ENCODE measurements at regions not wholly inside any gene's neighbourhood (a gene's known extent, or its start where the extent isn't known, plus 50 kb on each side); places are given as distances from the start of the nearest gene placed in this dataset.

DNA sequence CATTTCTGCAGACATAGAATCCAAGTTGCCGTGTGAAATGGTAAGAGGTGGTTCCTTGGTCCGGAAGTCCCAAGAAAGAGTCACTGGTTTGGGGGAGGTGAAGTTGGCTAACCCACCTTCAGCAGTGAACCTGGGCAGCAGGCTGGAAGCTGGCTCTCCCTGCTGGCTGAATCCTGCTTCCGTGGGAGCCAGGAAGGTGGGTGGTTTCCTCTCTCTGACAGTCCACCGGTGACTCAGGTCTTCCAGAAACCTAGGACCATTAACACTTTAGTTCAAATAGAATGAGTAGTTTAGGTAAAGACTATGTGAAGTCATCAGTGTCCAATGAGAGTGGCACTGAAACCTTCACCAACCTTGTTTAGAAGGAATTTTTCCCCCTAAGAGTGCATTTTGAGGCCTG, 87.4 kb upstream of the CACNA2D3 start:
- no peaks in the 10 kb centered on the region for H3K79me2 ChIP-seq (ENCODE audit: control insufficient read depth, insufficient read depth, low read length)
- no peak for TF ChIP-seq EZH2 (IDR thresholded peaks at IDR 0.05; ENCODE audit: low read length)
- TF ChIP-seq, protein P1, sequence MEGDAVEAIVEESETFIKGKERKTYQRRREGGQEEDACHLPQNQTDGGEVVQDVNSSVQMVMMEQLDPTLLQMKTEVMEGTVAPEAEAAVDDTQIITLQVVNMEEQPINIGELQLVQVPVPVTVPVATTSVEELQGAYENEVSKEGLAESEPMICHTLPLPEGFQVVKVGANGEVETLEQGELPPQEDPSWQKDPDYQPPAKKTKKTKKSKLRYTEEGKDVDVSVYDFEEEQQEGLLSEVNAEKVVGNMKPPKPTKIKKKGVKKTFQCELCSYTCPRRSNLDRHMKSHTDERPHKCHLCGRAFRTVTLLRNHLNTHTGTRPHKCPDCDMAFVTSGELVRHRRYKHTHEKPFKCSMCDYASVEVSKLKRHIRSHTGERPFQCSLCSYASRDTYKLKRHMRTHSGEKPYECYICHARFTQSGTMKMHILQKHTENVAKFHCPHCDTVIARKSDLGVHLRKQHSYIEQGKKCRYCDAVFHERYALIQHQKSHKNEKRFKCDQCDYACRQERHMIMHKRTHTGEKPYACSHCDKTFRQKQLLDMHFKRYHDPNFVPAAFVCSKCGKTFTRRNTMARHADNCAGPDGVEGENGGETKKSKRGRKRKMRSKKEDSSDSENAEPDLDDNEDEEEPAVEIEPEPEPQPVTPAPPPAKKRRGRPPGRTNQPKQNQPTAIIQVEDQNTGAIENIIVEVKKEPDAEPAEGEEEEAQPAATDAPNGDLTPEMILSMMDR (optimal IDR thresholded peaks at IDR 0.05 in 1 of 3, IDR thresholded peaks at IDR 0.05 in 1 of 3, conservative IDR thresholded peaks at IDR 0.05 in 1 of 3; ENCODE audit: extremely low read depth in 1 of 3, insufficient read depth in 2 of 3, low read length in 3 of 3): no peak
- H3K4me1 ChIP-seq (ENCODE audit: control insufficient read depth, extremely low read depth, insufficient read depth, low read length): no peaks in the 10 kb centered on the region
- no peak for DNase-seq (ENCODE audit: low read depth, low spot score)
- H3K4me3 ChIP-seq (ENCODE audit: control insufficient read depth in 2 of 3, extremely low read depth in 1 of 3, insufficient read depth in 2 of 3, low read depth in 1 of 3, low read length in 3 of 3): no peak overlapping the region
- no peaks in the 10 kb centered on the region for H3K9me3 ChIP-seq (ENCODE audit: control insufficient read depth, low read depth, low read length)
- H3K27me3 ChIP-seq (ENCODE audit: control insufficient read depth, extremely low read depth, insufficient read depth, low read length): no peaks in the 10 kb centered on the region
- H3K36me3 ChIP-seq (ENCODE audit: control insufficient read depth in 2 of 2, extremely low read depth in 1 of 2, insufficient read depth in 2 of 2, low read length in 2 of 2): no peaks in the 10 kb centered on the region
- no peak overlapping the region for H3K4me2 ChIP-seq (ENCODE audit: control insufficient read depth, extremely low read depth, insufficient read depth, low read depth, low read length)
- dilution Hi-C loops (cut with MboI; ENCODE audit: extremely low pct_ligation_motif_present, low sequenced_read_pairs): no loop called here
- H3K9me1 ChIP-seq (ENCODE audit: control insufficient read depth, extremely low read depth, insufficient read depth, low read length): no peaks in the 10 kb centered on the region
- no peak overlapping the region for H3K27ac ChIP-seq (ENCODE audit: control insufficient read depth, insufficient read depth, low read length)
- no peak overlapping the region for H3K9ac ChIP-seq (ENCODE audit: control insufficient read depth, extremely low read depth, insufficient read depth, low read length)
- no peak for FAIRE-seq
- no peaks in the 10 kb centered on the region for H4K20me1 ChIP-seq (ENCODE audit: control insufficient read depth, extremely low read depth, insufficient read depth, low read length)
- no peak overlapping the region for H2AFZ ChIP-seq (ENCODE audit: control insufficient read depth, low read length)

DNA sequence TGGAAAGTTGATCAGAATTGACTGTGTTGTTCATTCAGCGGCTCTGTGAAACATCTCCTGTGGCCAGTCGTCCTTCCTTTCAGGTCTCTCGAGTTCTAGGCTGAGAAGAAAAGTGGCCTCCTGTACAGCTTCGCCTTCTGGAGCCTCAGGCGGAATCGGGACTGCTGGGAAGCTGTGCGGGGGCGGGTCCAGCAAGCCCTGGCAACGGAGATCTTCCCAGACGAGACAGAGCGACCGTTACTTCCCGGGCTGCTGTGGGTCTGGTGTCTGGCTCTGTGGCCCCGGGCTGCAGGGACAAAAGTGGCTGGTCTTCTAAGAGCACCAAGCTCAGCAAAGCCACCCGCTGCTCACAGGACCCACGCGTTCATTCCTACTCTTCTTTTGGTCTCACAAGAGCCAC, 88.6 kb upstream of the CACNA2D3 start:
- H3K36me3 ChIP-seq (ENCODE audit: control insufficient read depth in 2 of 2, extremely low read depth in 1 of 2, insufficient read depth in 2 of 2, low read length in 2 of 2): no peaks in the 10 kb centered on the region
- no peak for FAIRE-seq
- H3K9me3 ChIP-seq (ENCODE audit: control insufficient read depth, low read depth, low read length): no peaks in the 10 kb centered on the region
- H4K20me1 ChIP-seq (ENCODE audit: control insufficient read depth, extremely low read depth, insufficient read depth, low read length): no peaks in the 10 kb centered on the region
- no peaks in the 10 kb centered on the region for H3K79me2 ChIP-seq (ENCODE audit: control insufficient read depth, insufficient read depth, low read length)
- H3K9me1 ChIP-seq (ENCODE audit: control insufficient read depth, extremely low read depth, insufficient read depth, low read length): no peaks in the 10 kb centered on the region
- TF ChIP-seq EZH2 (IDR thresholded peaks at IDR 0.05; ENCODE audit: low read length): no peak
- TF ChIP-seq, protein P1 (optimal IDR thresholded peaks at IDR 0.05 in 1 of 3, IDR thresholded peaks at IDR 0.05 in 1 of 3, conservative IDR thresholded peaks at IDR 0.05 in 1 of 3; ENCODE audit: extremely low read depth in 1 of 3, insufficient read depth in 2 of 3, low read length in 3 of 3): no peak
- H3K4me3 ChIP-seq (ENCODE audit: control insufficient read depth in 2 of 3, extremely low read depth in 1 of 3, insufficient read depth in 2 of 3, low read depth in 1 of 3, low read length in 3 of 3): no peak overlapping the region
- no peaks in the 10 kb centered on the region for H3K4me1 ChIP-seq (ENCODE audit: control insufficient read depth, extremely low read depth, insufficient read depth, low read length)
- H3K9ac ChIP-seq (ENCODE audit: control insufficient read depth, extremely low read depth, insufficient read depth, low read length): no peak overlapping the region
- no peak overlapping the region for H3K27ac ChIP-seq (ENCODE audit: control insufficient read depth, insufficient read depth, low read length)
- dilution Hi-C loops (cut with MboI; ENCODE audit: extremely low pct_ligation_motif_present, low sequenced_read_pairs): no loop called here
- H3K4me2 ChIP-seq (ENCODE audit: control insufficient read depth, extremely low read depth, insufficient read depth, low read depth, low read length): no peak overlapping the region
- no peak for DNase-seq (ENCODE audit: low read depth, low spot score)
- H2AFZ ChIP-seq (ENCODE audit: control insufficient read depth, low read length): no peak overlapping the region
- no peaks in the 10 kb centered on the region for H3K27me3 ChIP-seq (ENCODE audit: control insufficient read depth, extremely low read depth, insufficient read depth, low read length)
